ENCODE measurements at regions not wholly inside any gene's neighbourhood (a gene's known extent, or its start where the extent isn't known, plus 50 kb on each side); places are given as distances from the start of the nearest gene placed in this dataset.
"Not testable (repeated sequence)": the region's sequence is repeated elsewhere in the genome, so short reads cannot be mapped to it uniquely, and the experiment has no call there.

GRCh38 chr11:82194521-82194920 is 539.1 kb downstream of the FAM181B start:
- CTCF ChIA-PET: no interaction called here
- no peak for DNase-seq
- no peak overlapping the region for H3K4me3 Mint-ChIP-seq

GRCh38 chr11:82191695-82192094 is 542.0 kb downstream of the FAM181B start:
- H3K27ac Mint-ChIP-seq: no peak overlapping the region
- H3K9me3 Mint-ChIP-seq (ENCODE audit: low read depth): no peaks in the 10 kb centered on the region
- CTCF ChIA-PET: no interaction called here
- DNase-seq (no peak), ATAC-seq (no peak)
- no peaks in the 10 kb centered on the region for H3K4me1 Mint-ChIP-seq
- no peaks in the 10 kb centered on the region for H3K27me3 Mint-ChIP-seq
- H3K4me3 Mint-ChIP-seq: no peak overlapping the region
- no peaks in the 10 kb centered on the region for H3K36me3 Mint-ChIP-seq

More at GRCh38 chr11:82194521-82194920, 539.1 kb downstream of the FAM181B start:
- H3K27ac Mint-ChIP-seq: no peak overlapping the region
- ATAC-seq: no peak
- no peaks in the 10 kb centered on the region for H3K36me3 Mint-ChIP-seq
- no peaks in the 10 kb centered on the region for H3K9me3 Mint-ChIP-seq (ENCODE audit: low read depth)
- no peaks in the 10 kb centered on the region for H3K27me3 Mint-ChIP-seq
- no peaks in the 10 kb centered on the region for H3K4me1 Mint-ChIP-seq

- CTCF ChIA-PET: no interaction called here
- no peaks in the 10 kb centered on the region for H3K4me1 Mint-ChIP-seq
- H3K36me3 Mint-ChIP-seq: no peaks in the 10 kb centered on the region
- no peaks in the 10 kb centered on the region for H3K27me3 Mint-ChIP-seq
- H3K27ac Mint-ChIP-seq: no peak overlapping the region
- ATAC-seq: no peak
- no peak overlapping the region for H3K4me3 Mint-ChIP-seq
- H3K9me3 Mint-ChIP-seq (ENCODE audit: low read depth): no peaks in the 10 kb centered on the region
- no peak for DNase-seq
Observed at GRCh38 chr11:82185925-82186324, 547.7 kb downstream of the FAM181B start.

GRCh38 chr11:82184966-82185365 is 548.7 kb downstream of the FAM181B start:
- Mint-ChIP-seq H3K9me3 (ENCODE audit: low read depth) (no peaks in the 10 kb centered on the region), H3K27me3 (no peaks in the 10 kb centered on the region), H3K27ac (no peak overlapping the region), H3K4me1 (no peaks in the 10 kb centered on the region), H3K4me3 (no peak overlapping the region), H3K36me3 (no peaks in the 10 kb centered on the region)
- DNase-seq: no peak
- CTCF ChIA-PET: no interaction called here
- ATAC-seq: no peak

- H3K4me3 Mint-ChIP-seq: no peak overlapping the region
Observed at GRCh38 chr11:82183346-82183745, 550.3 kb downstream of the FAM181B start.

GRCh38 chr11:82182697-82183096 is 551.0 kb downstream of the FAM181B start:
- H3K27ac Mint-ChIP-seq; DNase-seq; H3K36me3 Mint-ChIP-seq; H3K27me3 Mint-ChIP-seq; ATAC-seq; H3K4me1 Mint-ChIP-seq; H3K4me3 Mint-ChIP-seq; CTCF ChIA-PET; H3K9me3 Mint-ChIP-seq (ENCODE audit: low read depth): not testable (repeated sequence)

More at GRCh38 chr11:82183346-82183745, 550.3 kb downstream of the FAM181B start:
- DNase-seq: no peak
- no peaks in the 10 kb centered on the region for H3K27me3 Mint-ChIP-seq
- CTCF ChIA-PET: no interaction called here
- no peak overlapping the region for H3K27ac Mint-ChIP-seq
- H3K36me3 Mint-ChIP-seq: no peaks in the 10 kb centered on the region
- H3K9me3 Mint-ChIP-seq (ENCODE audit: low read depth): no peaks in the 10 kb centered on the region
- H3K4me1 Mint-ChIP-seq: no peaks in the 10 kb centered on the region
- ATAC-seq: no peak

GRCh38 chr11:82181796-82182195 is 551.9 kb downstream of the FAM181B start:
- CTCF ChIA-PET; H3K4me3 Mint-ChIP-seq; H3K36me3 Mint-ChIP-seq; H3K27ac Mint-ChIP-seq; ATAC-seq; DNase-seq; H3K9me3 Mint-ChIP-seq (ENCODE audit: low read depth); H3K27me3 Mint-ChIP-seq; H3K4me1 Mint-ChIP-seq: not testable (repeated sequence)

DNA sequence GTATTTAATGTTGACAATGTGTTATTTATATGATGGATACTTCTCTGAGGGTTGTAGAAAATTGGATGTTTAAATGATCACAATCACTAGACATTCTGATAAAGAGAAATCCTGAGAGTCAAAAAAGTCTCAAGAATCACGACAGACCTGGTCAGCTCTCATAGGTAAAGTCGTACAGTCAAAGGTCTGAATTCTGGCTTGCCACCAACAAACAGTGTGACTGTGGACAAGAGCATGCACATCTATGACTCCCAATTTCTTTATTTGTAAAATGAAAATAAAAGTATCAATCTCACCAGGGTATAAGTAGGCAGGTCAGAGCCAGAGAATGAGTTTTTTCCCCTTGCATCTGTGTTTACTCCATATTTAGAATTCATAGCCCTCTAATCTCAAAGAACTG is 556.7 kb downstream of the FAM181B start:
- Mint-ChIP-seq H3K27me3 (no peaks in the 10 kb centered on the region), H3K9me3 (ENCODE audit: low read depth) (no peaks in the 10 kb centered on the region), H3K36me3 (no peaks in the 10 kb centered on the region), H3K4me1 (no peaks in the 10 kb centered on the region), H3K4me3 (no peak overlapping the region), H3K27ac (no peak overlapping the region)
- CTCF ChIA-PET: no interaction called here
- ATAC-seq (no peak), DNase-seq (no peak)

DNA sequence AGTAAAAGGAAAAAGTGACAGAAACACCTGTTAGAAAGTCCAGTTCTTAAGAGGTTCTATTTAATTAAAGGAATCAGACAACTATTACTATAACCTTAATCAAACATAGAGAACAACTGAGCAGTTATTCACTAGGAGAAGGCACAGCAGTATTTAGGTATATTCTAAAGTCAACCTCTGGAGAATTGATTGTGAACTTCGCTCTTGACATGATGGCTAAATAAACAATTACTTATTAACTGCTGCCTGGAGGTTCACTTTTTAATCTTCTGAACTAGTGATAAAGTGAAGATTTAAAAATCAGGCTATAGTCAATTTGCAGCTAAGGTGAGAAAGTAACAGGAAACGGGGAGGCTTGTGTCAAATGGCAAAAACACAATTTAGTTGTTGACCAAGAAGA is 557.3 kb downstream of the FAM181B start:
- Mint-ChIP-seq H3K4me3 (no peak overlapping the region), H3K4me1 (no peaks in the 10 kb centered on the region), H3K27me3 (no peaks in the 10 kb centered on the region), H3K36me3 (no peaks in the 10 kb centered on the region), H3K27ac (no peak overlapping the region), H3K9me3 (ENCODE audit: low read depth) (no peaks in the 10 kb centered on the region)
- CTCF ChIA-PET: no interaction called here
- DNase-seq: no peak
- ATAC-seq: no peak

GRCh38 chr11:82174610-82175009 is 559.1 kb downstream of the FAM181B start:
- DNase-seq: no peak
- H3K4me3 Mint-ChIP-seq: no peak overlapping the region
- no peak overlapping the region for H3K27ac Mint-ChIP-seq
- ATAC-seq: no peak
- H3K36me3 Mint-ChIP-seq: no peaks in the 10 kb centered on the region
- no peaks in the 10 kb centered on the region for H3K4me1 Mint-ChIP-seq
- CTCF ChIA-PET: no interaction called here
- no peaks in the 10 kb centered on the region for H3K9me3 Mint-ChIP-seq (ENCODE audit: low read depth)
- H3K27me3 Mint-ChIP-seq: no peaks in the 10 kb centered on the region

DNA sequence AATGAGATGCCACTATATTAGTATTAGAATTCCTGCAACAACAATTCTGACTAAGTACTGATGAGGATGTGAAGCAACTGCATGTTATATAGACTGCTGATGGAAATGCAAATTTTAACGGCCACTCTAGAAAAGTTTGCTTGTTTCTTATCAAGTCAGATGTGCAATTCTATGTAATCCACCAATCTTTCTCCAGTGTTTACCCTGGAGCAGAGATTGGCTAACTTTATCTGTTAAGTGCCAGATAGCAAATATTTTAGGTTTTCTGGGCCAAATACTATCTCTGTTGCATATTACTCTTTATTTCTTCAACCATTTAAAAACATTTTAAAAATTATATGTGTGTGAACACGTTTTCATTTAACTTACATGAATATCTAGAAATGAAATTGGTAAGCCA is 586.9 kb downstream of the FAM181B start:
- no peak overlapping the region for H3K4me3 Mint-ChIP-seq
- no peak for ATAC-seq
- no peaks in the 10 kb centered on the region for H3K36me3 Mint-ChIP-seq
- DNase-seq: no peak
- H3K9me3 Mint-ChIP-seq (ENCODE audit: low read depth): no peaks in the 10 kb centered on the region
- H3K27me3 Mint-ChIP-seq: peaks cover 3% of the 10 kb centered on the region
- no peak overlapping the region for H3K27ac Mint-ChIP-seq
- no peaks in the 10 kb centered on the region for H3K4me1 Mint-ChIP-seq
- CTCF ChIA-PET: no interaction called here

DNA sequence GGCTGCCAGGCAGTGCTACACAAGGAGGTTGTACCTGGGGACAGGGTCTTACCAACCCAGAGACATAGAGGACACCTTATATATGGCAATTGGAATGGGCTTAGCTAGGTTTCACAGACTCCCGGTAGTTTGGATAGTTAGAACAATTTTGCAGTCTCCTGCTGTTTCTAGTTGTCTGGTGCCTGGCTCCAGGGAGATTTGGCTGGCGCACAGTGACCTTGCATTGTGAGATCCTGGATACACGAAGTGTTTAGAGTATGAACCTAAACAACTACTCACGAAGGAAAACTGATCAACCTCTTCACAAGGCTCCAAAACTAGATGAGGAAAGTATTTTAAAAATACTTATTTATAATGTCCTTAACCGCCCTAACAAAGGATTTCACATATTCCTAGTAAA is 614.7 kb downstream of the FAM181B start:
- no peaks in the 10 kb centered on the region for H3K9me3 Mint-ChIP-seq (ENCODE audit: low read depth)
- H3K4me1 Mint-ChIP-seq: no peaks in the 10 kb centered on the region
- no peak overlapping the region for H3K27ac Mint-ChIP-seq
- H3K4me3 Mint-ChIP-seq: no peak overlapping the region
- no peak for DNase-seq
- peaks cover 4% of the 10 kb centered on the region for H3K27me3 Mint-ChIP-seq
- CTCF ChIA-PET: no interaction called here
- no peaks in the 10 kb centered on the region for H3K36me3 Mint-ChIP-seq
- no peak for ATAC-seq

DNA sequence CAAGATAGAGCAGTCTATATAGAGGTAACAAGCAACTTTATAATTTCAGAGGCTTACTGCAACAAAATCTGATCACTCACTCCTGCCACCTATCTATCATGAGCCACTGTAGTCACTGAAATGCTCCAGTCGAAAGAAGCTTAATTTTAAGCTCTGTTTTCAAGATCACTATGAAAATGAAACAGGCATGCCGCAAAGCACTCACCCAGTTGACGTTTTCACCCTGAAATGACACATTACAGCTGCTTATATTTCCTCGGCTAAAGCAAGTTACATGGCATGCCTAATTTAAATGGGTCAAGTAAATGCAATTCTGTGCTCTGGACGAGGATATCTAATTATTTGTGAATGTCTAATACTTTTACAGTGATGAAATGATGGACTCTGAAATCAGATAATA is 616.3 kb downstream of the FAM181B start:
- no peaks in the 10 kb centered on the region for H3K36me3 Mint-ChIP-seq

GRCh38 chr11:82105331-82105998 is 628.2 kb downstream of the FAM181B start:
- ATAC-seq (no peak), DNase-seq (no peak)
- CTCF ChIA-PET: interaction anchor here (0.5 kb wide), 1 partner anchor 63 kb away, joined by 4 read pairs; no protein-coding TSS in a partner anchor
- H3K36me3 Mint-ChIP-seq: no peaks in the 10 kb centered on the region
- no peak overlapping the region for H3K27ac Mint-ChIP-seq
- H3K9me3 Mint-ChIP-seq (ENCODE audit: low read depth): no peaks in the 10 kb centered on the region
- H3K27me3 Mint-ChIP-seq: no peaks in the 10 kb centered on the region
- no peak overlapping the region for H3K4me3 Mint-ChIP-seq
- H3K4me1 Mint-ChIP-seq: no peaks in the 10 kb centered on the region

More for the DNA sequence above, 616.3 kb downstream of the FAM181B start:
- DNase-seq (no peak), ATAC-seq (no peak)
- CTCF ChIA-PET: no interaction called here
- Mint-ChIP-seq H3K27me3 (peaks cover 4% of the 10 kb centered on the region), H3K27ac (no peak overlapping the region), H3K9me3 (ENCODE audit: low read depth) (no peaks in the 10 kb centered on the region), H3K4me1 (no peaks in the 10 kb centered on the region), H3K4me3 (no peak overlapping the region)

DNA sequence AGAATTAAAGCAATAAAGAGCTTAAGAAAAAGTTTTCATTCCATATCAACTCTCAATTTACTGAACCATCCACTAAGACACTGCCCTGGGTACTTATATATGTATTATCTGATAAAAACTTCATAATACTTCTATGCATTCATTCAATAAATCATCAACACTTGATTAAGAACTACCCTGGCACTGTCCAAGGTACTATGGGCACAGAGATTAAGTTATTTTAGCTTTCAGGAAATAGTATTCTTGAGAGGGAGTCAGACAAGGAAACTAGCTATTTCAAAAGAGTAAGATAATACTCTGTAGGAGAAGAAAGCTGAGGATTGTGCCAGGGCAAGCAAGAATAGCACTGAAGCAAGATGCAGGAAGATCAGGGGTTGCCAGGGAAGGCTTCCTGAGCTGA is 640.8 kb downstream of the FAM181B start:
- Mint-ChIP-seq H3K36me3 (no peaks in the 10 kb centered on the region), H3K27me3 (peaks cover 2% of the 10 kb centered on the region), H3K27ac (no peak overlapping the region), H3K9me3 (ENCODE audit: low read depth) (no peaks in the 10 kb centered on the region), H3K4me1 (no peaks in the 10 kb centered on the region), H3K4me3 (no peak overlapping the region)
- no peak for ATAC-seq
- DNase-seq: no peak
- CTCF ChIA-PET: no interaction called here

Data from activated CD8-positive, alpha-beta memory T cell treated with anti-CD3 and anti-CD28 coated beads, Interleukin-2, amount 10 ng/mL, durations not matched to agents 7 days and 5 days (primary cell).